ENCODE measurements at regions not wholly inside any gene's neighbourhood (a gene's known extent, or its start where the extent isn't known, plus 50 kb on each side); places are given as distances from the start of the nearest gene placed in this dataset.
A peak's percentile ranks its signal among the peaks of the same experiment; 100 is the strongest.

DNA sequence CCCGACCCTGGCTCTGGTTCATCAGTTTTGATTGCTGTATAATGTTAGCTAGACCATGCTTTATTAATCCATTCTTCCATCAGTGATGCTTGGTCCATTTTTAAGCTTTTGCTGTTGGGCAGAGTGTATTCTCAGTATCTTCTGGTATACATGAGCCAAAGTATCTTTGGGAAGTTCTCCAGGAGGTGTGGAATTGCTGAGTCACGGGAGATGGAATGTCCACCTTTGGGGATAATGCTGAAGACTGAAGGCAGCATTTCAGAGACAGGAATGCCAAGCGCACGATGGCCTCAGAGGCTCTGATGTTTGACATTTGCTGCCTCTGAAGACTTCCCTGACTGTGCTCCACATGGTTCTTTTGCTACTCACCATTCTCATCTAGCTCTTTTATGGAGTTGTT is 266.3 kb upstream of the KAZN start:
- no peak for DNase-seq (ENCODE audit: low read depth in 6 of 9, low spot score in 9 of 9)
- WGBS, result 91% methylated on average over 4 of the region's 4 CpGs
- H3K36me3 ChIP-seq (ENCODE audit: control insufficient read depth in 2 of 2, insufficient read depth in 2 of 2, low read length in 1 of 2), result no peaks in the 10 kb centered on the region
- H3K4me3 ChIP-seq (ENCODE audit: low read length in 2 of 2), result no peak overlapping the region
- peaks cover 7 to 16% of the 10 kb centered on the region in 2 donors for H3K4me1 ChIP-seq (ENCODE audit: control insufficient read depth in 2 of 2, insufficient read depth in 2 of 2, low read length in 2 of 2)
- H3K27me3 ChIP-seq (ENCODE audit: control insufficient read depth in 2 of 2, insufficient read depth in 1 of 2, low read length in 1 of 2), result no peaks in the 10 kb centered on the region
- H3K27ac ChIP-seq (ENCODE audit: low read depth in 1 of 2, low read length in 1 of 2), result peak overlapping the region; percentile 46 to 73
- no peaks in the 10 kb centered on the region for H3K9me3 ChIP-seq (ENCODE audit: control insufficient read depth in 2 of 2, insufficient read depth in 1 of 2, low read length in 1 of 2)

DNA sequence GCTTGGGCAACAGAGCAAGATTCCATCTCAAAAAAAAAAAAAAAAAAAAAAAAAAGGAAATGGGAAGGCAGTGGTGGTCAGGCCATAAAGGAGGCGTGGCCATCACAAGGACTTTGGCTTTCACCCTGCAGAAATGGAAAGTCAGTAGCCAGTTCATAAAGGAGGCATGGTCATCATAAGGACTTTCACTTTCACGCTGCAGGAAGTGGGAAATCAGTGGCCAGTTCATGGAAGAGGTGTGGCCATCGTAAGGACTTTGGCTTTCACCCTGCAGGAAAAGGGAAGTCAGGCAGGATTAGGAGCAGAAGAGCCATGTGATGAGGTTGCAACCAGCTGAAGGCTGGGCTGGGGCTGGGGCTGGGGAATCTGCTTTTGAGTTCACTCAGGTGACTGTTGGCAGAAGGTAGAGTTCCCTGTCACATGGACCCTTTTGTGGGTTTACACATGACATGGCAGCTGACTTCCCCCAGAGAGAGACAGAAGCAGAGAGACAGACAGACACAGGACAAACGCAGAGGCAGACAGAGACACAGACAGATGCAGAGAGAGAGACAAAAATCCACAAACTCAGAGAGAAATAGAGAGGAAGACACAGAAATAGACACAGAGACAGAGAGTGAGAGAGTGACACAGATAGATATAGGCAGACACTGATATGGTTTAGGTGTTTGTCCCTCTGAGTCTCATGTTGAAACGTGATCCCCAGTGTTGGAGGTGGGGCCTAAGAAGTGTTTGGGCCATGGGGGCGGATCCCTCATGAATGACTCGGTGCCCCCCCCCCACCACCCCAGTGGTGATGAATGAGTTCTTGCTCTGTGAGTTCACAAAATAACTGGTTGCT is 263.9 kb upstream of the KAZN start:
- H3K4me3 ChIP-seq (ENCODE audit: low read length in 2 of 2), result no peak overlapping the region
- H3K4me1 ChIP-seq (ENCODE audit: control insufficient read depth in 2 of 2, insufficient read depth in 2 of 2, low read length in 2 of 2), result peaks cover 7 to 16% of the 10 kb centered on the region in 2 donors
- H3K9me3 ChIP-seq (ENCODE audit: control insufficient read depth in 2 of 2, insufficient read depth in 1 of 2, low read length in 1 of 2), result no peaks in the 10 kb centered on the region
- H3K36me3 ChIP-seq (ENCODE audit: control insufficient read depth in 2 of 2, insufficient read depth in 2 of 2, low read length in 1 of 2), result no peaks in the 10 kb centered on the region
- 64% methylated on average over 7 of the region's 7 CpGs for WGBS
- H3K27me3 ChIP-seq (ENCODE audit: control insufficient read depth in 2 of 2, insufficient read depth in 1 of 2, low read length in 1 of 2), result no peaks in the 10 kb centered on the region
- DNase-seq (ENCODE audit: low read depth in 6 of 9, low spot score in 9 of 9), result peak in 6 of 9 donors; percentile 26 to 53 (median 34)
- H3K27ac ChIP-seq (ENCODE audit: low read depth in 1 of 2, low read length in 1 of 2), result peak overlapping the region; percentile 75 to 78

DNA sequence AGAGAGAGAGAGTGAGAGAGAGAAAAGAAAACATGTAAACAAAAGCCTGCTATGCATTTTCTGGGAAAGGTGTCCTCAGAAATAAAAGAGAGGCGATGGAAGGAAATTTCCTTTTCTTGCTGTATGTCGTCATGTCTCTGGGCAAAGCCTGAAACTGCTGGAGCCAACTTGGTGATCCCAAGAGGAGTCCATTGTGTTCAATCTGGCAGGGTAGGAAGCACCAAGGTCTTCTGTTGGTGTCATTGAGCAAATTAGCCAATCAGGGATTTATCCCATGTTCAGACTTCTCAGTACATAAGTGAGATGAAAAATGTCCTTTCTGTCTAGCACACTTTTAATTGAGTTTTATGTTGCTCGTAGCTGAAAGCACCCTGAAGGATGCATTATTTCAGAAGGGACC is 260.0 kb upstream of the KAZN start:
- Histone ChIP-seq H3K27me3 (ENCODE audit: control insufficient read depth in 2 of 2, insufficient read depth in 1 of 2, low read length in 1 of 2) (no peaks in the 10 kb centered on the region), H3K4me3 (ENCODE audit: low read length in 2 of 2) (no peak overlapping the region), H3K27ac (ENCODE audit: low read depth in 1 of 2, low read length in 1 of 2) (no peak overlapping the region), H3K4me1 (ENCODE audit: control insufficient read depth in 2 of 2, insufficient read depth in 2 of 2, low read length in 2 of 2) (peaks cover 2 to 7% of the 10 kb centered on the region in 2 donors), H3K36me3 (ENCODE audit: control insufficient read depth in 2 of 2, insufficient read depth in 2 of 2, low read length in 1 of 2) (no peaks in the 10 kb centered on the region), H3K9me3 (ENCODE audit: control insufficient read depth in 2 of 2, insufficient read depth in 1 of 2, low read length in 1 of 2) (no peaks in the 10 kb centered on the region)
- WGBS, result 79% methylated on average over 3 of the region's 3 CpGs
- DNase-seq (ENCODE audit: low read depth in 6 of 9, low spot score in 9 of 9), result no peak

DNA sequence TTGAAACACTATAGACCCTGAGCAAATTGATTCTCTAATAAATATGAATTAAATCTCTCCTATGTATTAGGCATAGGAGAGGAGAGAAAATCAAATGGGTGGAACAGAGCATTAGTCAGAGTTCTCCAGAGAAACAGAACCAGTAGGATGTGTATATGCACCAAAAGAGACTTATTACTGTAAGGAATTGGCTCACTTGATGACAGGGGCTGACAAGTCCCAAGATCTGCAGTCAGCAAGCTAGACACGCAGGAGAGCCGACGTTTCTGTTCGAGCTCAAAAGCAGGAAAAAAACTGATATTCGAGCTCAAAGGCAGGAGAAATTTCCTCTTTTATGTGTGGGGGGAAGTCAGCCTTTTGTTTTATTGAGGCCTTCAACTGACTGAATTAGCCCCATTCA is 259.2 kb upstream of the KAZN start:
- no peaks in the 10 kb centered on the region for H3K9me3 ChIP-seq (ENCODE audit: control insufficient read depth in 2 of 2, insufficient read depth in 1 of 2, low read length in 1 of 2)
- no peak for DNase-seq (ENCODE audit: low read depth in 6 of 9, low spot score in 9 of 9)
- H3K4me1 ChIP-seq (ENCODE audit: control insufficient read depth in 2 of 2, insufficient read depth in 2 of 2, low read length in 2 of 2), result peaks cover 1 to 3% of the 10 kb centered on the region in 2 donors
- H3K36me3 ChIP-seq (ENCODE audit: control insufficient read depth in 2 of 2, insufficient read depth in 2 of 2, low read length in 1 of 2), result no peaks in the 10 kb centered on the region
- WGBS, result 46% methylated on average over 5 of the region's 5 CpGs
- H3K27me3 ChIP-seq (ENCODE audit: control insufficient read depth in 2 of 2, insufficient read depth in 1 of 2, low read length in 1 of 2), result no peaks in the 10 kb centered on the region
- H3K27ac ChIP-seq (ENCODE audit: low read depth in 1 of 2, low read length in 1 of 2), result no peak overlapping the region
- H3K4me3 ChIP-seq (ENCODE audit: low read length in 2 of 2), result no peak overlapping the region

DNA sequence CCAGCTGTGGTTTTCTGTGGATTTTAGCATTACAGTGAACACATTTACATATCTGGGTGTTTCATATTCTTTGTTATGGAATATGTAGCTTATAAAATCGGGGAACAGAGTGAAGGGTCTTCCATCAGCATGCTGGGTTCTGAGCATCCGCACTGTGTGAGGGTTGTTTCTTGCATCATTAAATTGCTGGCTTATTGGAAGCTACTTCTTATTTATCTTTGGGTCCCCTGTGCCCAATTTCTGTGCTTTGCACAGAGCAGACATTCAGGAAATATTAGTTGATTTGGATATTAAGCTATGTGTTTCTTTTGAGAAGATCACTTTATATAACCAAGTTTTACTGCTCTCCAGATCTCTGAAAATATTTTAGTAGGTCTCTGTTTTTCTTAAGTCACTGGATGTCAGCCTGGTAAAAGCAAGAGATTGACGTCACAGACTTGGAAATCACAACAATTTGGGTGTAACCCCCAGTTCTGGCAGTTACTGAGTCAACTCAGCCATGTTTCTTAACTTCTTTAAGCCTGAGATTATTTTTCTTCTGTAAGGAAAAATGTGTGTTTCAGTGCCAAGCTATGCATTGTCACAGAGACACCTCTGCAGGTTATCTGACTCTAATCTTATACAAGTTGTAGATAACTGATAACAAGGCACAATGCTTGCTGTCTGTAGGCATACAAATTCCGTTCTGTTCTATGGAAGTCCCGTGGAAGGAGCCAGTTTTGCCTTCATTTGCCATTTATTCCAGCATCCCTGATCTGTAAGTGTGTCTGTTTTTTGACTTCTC is 258.3 kb upstream of the KAZN start:
- Histone ChIP-seq H3K4me1 (ENCODE audit: control insufficient read depth in 2 of 2, insufficient read depth in 2 of 2, low read length in 2 of 2) (no peaks in the 10 kb centered on the region), H3K9me3 (ENCODE audit: control insufficient read depth in 2 of 2, insufficient read depth in 1 of 2, low read length in 1 of 2) (no peaks in the 10 kb centered on the region), H3K27me3 (ENCODE audit: control insufficient read depth in 2 of 2, insufficient read depth in 1 of 2, low read length in 1 of 2) (no peaks in the 10 kb centered on the region), H3K4me3 (ENCODE audit: low read length in 2 of 2) (no peak overlapping the region), H3K36me3 (ENCODE audit: control insufficient read depth in 2 of 2, insufficient read depth in 2 of 2, low read length in 1 of 2) (no peaks in the 10 kb centered on the region), H3K27ac (ENCODE audit: low read depth in 1 of 2, low read length in 1 of 2) (no peak overlapping the region)
- DNase-seq (ENCODE audit: low read depth in 6 of 9, low spot score in 9 of 9), result no peak
- WGBS, result 65% methylated on average over 5 of the region's 5 CpGs

DNA sequence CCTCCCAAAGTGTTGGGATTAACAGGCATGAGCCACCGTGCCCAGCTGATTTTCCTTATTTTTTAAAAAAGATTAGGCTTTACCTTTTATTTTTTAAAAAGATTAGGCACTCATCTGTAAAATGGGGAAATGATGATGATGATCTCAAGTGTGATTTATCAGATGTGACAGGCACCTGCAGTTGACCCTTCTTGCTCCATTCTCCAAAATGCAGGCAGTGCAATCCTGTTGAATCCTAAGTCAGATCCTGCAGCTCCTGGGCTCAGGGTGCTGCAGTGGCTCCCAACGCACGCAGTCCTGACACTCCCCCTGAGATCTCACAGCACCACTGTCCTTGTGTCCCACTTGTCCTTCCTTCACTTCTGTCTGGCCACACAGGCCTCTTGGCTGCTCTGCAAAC is 257.3 kb upstream of the KAZN start:
- no peaks in the 10 kb centered on the region for H3K9me3 ChIP-seq (ENCODE audit: control insufficient read depth in 2 of 2, insufficient read depth in 1 of 2, low read length in 1 of 2)
- no peak for DNase-seq (ENCODE audit: low read depth in 6 of 9, low spot score in 9 of 9)
- no peak overlapping the region for H3K27ac ChIP-seq (ENCODE audit: low read depth in 1 of 2, low read length in 1 of 2)
- H3K4me3 ChIP-seq (ENCODE audit: low read length in 2 of 2), result no peak overlapping the region
- 95% methylated on average over 3 of the region's 3 CpGs for WGBS
- H3K27me3 ChIP-seq (ENCODE audit: control insufficient read depth in 2 of 2, insufficient read depth in 1 of 2, low read length in 1 of 2), result no peaks in the 10 kb centered on the region
- no peaks in the 10 kb centered on the region for H3K4me1 ChIP-seq (ENCODE audit: control insufficient read depth in 2 of 2, insufficient read depth in 2 of 2, low read length in 2 of 2)
- no peaks in the 10 kb centered on the region for H3K36me3 ChIP-seq (ENCODE audit: control insufficient read depth in 2 of 2, insufficient read depth in 2 of 2, low read length in 1 of 2)

DNA sequence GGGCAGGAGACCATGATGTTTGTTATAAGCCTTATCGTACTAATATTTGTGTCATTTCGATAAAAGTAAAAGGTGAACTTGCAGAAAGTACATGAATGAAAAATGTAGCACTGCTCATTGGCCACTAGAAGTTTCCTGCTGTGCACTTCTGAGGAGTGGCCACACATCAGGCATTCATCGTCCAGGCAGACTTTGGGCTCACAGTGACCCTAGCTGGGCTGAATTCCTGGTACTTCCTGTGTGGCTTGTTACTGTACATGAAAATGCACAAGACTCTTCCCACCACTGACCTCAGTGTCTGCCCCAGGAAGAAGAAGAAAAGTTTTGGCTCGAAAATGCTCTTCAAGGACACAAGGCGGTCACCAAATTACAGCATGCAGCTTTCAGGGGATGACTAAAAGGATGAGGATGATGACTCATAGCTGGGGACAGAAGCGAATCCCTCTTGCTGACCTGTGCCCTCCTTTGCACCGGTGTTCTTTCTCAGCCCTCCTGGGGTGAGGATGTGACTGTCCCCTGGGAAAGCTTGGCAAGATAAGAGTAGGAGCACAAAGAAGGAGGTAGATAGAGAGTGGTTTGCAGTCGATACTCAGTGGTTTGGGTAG is 252.4 kb upstream of the KAZN start:
- Histone ChIP-seq H3K9me3 (ENCODE audit: control insufficient read depth in 2 of 2, insufficient read depth in 1 of 2, low read length in 1 of 2) (no peaks in the 10 kb centered on the region), H3K27me3 (ENCODE audit: control insufficient read depth in 2 of 2, insufficient read depth in 1 of 2, low read length in 1 of 2) (no peaks in the 10 kb centered on the region), H3K36me3 (ENCODE audit: control insufficient read depth in 2 of 2, insufficient read depth in 2 of 2, low read length in 1 of 2) (no peaks in the 10 kb centered on the region), H3K27ac (ENCODE audit: low read depth in 1 of 2, low read length in 1 of 2) (no peak overlapping the region), H3K4me1 (ENCODE audit: control insufficient read depth in 2 of 2, insufficient read depth in 2 of 2, low read length in 2 of 2) (no peaks in the 10 kb centered on the region), H3K4me3 (ENCODE audit: low read length in 2 of 2) (no peak overlapping the region)
- WGBS, result 88% methylated on average over 8 of the region's 8 CpGs
- no peak for DNase-seq (ENCODE audit: low read depth in 6 of 9, low spot score in 9 of 9)

DNA sequence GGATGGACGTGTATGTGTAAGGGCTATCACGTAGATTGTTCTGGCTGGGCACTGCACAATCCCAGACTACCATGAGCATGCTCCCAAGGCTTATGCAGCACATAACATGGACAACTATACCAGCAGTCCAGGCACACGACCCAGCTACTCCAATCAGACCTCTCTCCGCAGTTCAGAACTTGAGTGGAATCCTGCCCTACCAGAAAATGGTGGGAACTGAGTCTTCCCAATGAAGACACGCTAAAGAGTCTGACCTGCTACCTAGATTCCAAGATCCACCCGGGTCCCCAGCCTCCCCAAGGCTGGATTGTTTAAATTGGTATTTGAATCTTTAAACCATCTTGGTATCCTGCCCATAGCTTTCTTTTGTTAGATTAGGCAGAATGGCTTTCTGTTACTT is 251.3 kb upstream of the KAZN start:
- H3K36me3 ChIP-seq (ENCODE audit: control insufficient read depth in 2 of 2, insufficient read depth in 2 of 2, low read length in 1 of 2), result no peaks in the 10 kb centered on the region
- DNase-seq (ENCODE audit: low read depth in 6 of 9, low spot score in 9 of 9), result no peak
- no peak overlapping the region for H3K4me3 ChIP-seq (ENCODE audit: low read length in 2 of 2)
- no peaks in the 10 kb centered on the region for H3K27me3 ChIP-seq (ENCODE audit: control insufficient read depth in 2 of 2, insufficient read depth in 1 of 2, low read length in 1 of 2)
- no peaks in the 10 kb centered on the region for H3K9me3 ChIP-seq (ENCODE audit: control insufficient read depth in 2 of 2, insufficient read depth in 1 of 2, low read length in 1 of 2)
- H3K4me1 ChIP-seq (ENCODE audit: control insufficient read depth in 2 of 2, insufficient read depth in 2 of 2, low read length in 2 of 2), result no peaks in the 10 kb centered on the region
- H3K27ac ChIP-seq (ENCODE audit: low read depth in 1 of 2, low read length in 1 of 2), result no peak overlapping the region
- WGBS, result 83% methylated on average over 6 of the region's 6 CpGs

DNA sequence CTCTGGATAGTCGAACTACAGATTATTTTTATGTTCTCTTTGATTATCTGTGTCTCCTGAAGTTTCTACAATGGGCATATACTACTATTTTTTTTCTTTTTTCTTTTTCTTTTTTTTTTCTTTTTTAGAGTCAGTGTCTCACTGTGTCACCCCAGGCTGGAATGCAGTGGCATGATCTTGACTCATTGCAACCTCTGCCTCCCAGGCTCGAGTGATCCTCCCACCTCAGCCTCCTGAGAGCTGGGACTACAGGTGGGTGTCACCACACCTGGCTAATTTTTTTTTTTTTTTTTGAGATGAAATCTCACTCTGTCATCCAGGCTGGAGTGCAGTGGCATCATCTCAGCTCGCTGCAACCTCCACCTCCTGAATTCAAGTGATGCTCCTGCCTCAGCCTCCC is 250.7 kb upstream of the KAZN start:
- H3K4me1 ChIP-seq (ENCODE audit: control insufficient read depth in 2 of 2, insufficient read depth in 2 of 2, low read length in 2 of 2), result no peaks in the 10 kb centered on the region
- WGBS, result 82% methylated on average over 3 of the region's 3 CpGs

More for the DNA sequence above, 250.7 kb upstream of the KAZN start:
- Histone ChIP-seq H3K27ac (ENCODE audit: low read depth in 1 of 2, low read length in 1 of 2) (no peak overlapping the region), H3K27me3 (ENCODE audit: control insufficient read depth in 2 of 2, insufficient read depth in 1 of 2, low read length in 1 of 2) (no peaks in the 10 kb centered on the region), H3K9me3 (ENCODE audit: control insufficient read depth in 2 of 2, insufficient read depth in 1 of 2, low read length in 1 of 2) (no peaks in the 10 kb centered on the region), H3K36me3 (ENCODE audit: control insufficient read depth in 2 of 2, insufficient read depth in 2 of 2, low read length in 1 of 2) (no peaks in the 10 kb centered on the region), H3K4me3 (ENCODE audit: low read length in 2 of 2) (no peak overlapping the region)
- DNase-seq (ENCODE audit: low read depth in 6 of 9, low spot score in 9 of 9), result no peak
